CD4-positive, CD25-positive, alpha-beta regulatory T cell (primary cell): ENCODE measurements at regions not wholly inside any gene's neighbourhood (a gene's known extent, or its start where the extent isn't known, plus 50 kb on each side); places are given as distances from the start of the nearest gene placed in this dataset.

Experiments
- ATAC-seq, 2 donors: fragments of 150-1000 bp; cut with Tn5 transposase; one replicate each; pipeline ENCODE4 v1.10.0; 2021; ENCODE audit warnings: low read depth in 2 of 2, moderate number of reproducible peaks in 2 of 2, moderate library complexity in 1 of 2
- DNase-seq, 3 donors: peaks; one replicate each; pipeline versions ENCODE4 v3.0.0 to v3.0.0-alpha.2; 2012 to 2022; ENCODE audit warnings: mixed read lengths in 1 of 3
- H3K27ac ChIP-seq: one replicate; pipeline ENCODE4 v1.7.0; 2013; ENCODE audit warnings: mild to moderate bottlenecking, low read length; ENCODE audit not compliant: insufficient read depth, poor library complexity, severe bottlenecking
- H3K27me3 ChIP-seq: one replicate; pipeline ENCODE4 v1.7.0; 2013; ENCODE audit warnings: low read length; ENCODE audit not compliant: control insufficient read depth, insufficient read depth
- H3K36me3 ChIP-seq: one replicate; pipeline ENCODE4 v1.7.0; 2013; ENCODE audit warnings: mild to moderate bottlenecking, low read length, moderate library complexity; ENCODE audit not compliant: control insufficient read depth, insufficient read depth
- H3K4me1 ChIP-seq: 2 replicates; pipeline ENCODE4 v1.7.0; 2013; ENCODE audit warnings: mild to moderate bottlenecking, low read length; ENCODE audit not compliant: insufficient read depth, control insufficient read depth, poor library complexity, severe bottlenecking
- H3K4me3 ChIP-seq: one replicate; pipeline ENCODE4 v1.7.0; 2013; ENCODE audit warnings: low read depth, mild to moderate bottlenecking, low read length, moderate library complexity
- H3K9me3 ChIP-seq, 2 experiments: 1 replicate in 1 of 2; 2 replicates in 1 of 2; pipeline ENCODE4 v1.7.0; 2013; ENCODE audit warnings: low read length in 2 of 2, mild to moderate bottlenecking in 1 of 2, moderate library complexity in 1 of 2; ENCODE audit not compliant: control insufficient read depth in 2 of 2
- H3K27ac Mint-ChIP-seq, 3 donors: one replicate each; pipeline ENCODE4 v1.8.0; 2020 to 2022; ENCODE audit warnings: mild to moderate bottlenecking in 3 of 3, mixed read lengths in 3 of 3, moderate library complexity in 2 of 3
- H3K27me3 Mint-ChIP-seq: one replicate; pipeline ENCODE4 v1.8.0; 2022; ENCODE audit warnings: mild to moderate bottlenecking, mixed read lengths
- H3K36me3 Mint-ChIP-seq: one replicate; pipeline ENCODE4 v1.8.0; 2020; ENCODE audit warnings: mixed read lengths
- H3K4me1 Mint-ChIP-seq, 4 donors: one replicate each; pipeline ENCODE4 v1.8.0; 2020 to 2022; ENCODE audit warnings: mixed read lengths in 4 of 4, mild to moderate bottlenecking in 1 of 4
- H3K4me3 Mint-ChIP-seq, 4 donors: one replicate each; pipeline ENCODE4 v1.8.0; 2020 to 2022; ENCODE audit warnings: mild to moderate bottlenecking in 4 of 4, mixed read lengths in 4 of 4, moderate library complexity in 3 of 4
- H3K9me3 Mint-ChIP-seq, 7 donors: one replicate each; pipeline ENCODE4 v1.8.0; 2020 to 2022; ENCODE audit warnings: mixed read lengths in 7 of 7, mild to moderate bottlenecking in 3 of 7, moderate library complexity in 2 of 7

- DNase-seq (no peak), ATAC-seq (no peak)
- Histone ChIP-seq H3K9me3 (no peaks in the 10 kb centered on the region), H3K4me1 (no peaks in the 10 kb centered on the region), H3K27me3 (no peaks in the 10 kb centered on the region), H3K27ac (no peak overlapping the region), H3K36me3 (no peaks in the 10 kb centered on the region), H3K4me3 (no peak overlapping the region)
- H3K4me3 Mint-ChIP-seq, result no peak overlapping the region
- H3K4me1 Mint-ChIP-seq, result no peaks in the 10 kb centered on the region
- no peaks in the 10 kb centered on the region for H3K27me3 Mint-ChIP-seq
- H3K27ac Mint-ChIP-seq, result no peak overlapping the region
- H3K36me3 Mint-ChIP-seq, result no peaks in the 10 kb centered on the region
- H3K9me3 Mint-ChIP-seq, result peaks cover 0 to 3% (median 2%) of the 10 kb centered on the region in 7 donors
These were observed 70.3 kb upstream of the HDAC9 start for GRCh38 chr7:18425227-18425626.

GRCh38 chr7:18425838-18426445 lies 69.6 kb upstream of the HDAC9 start:
- Mint-ChIP-seq H3K36me3 (no peaks in the 10 kb centered on the region), H3K4me1 (no peaks in the 10 kb centered on the region), H3K4me3 (no peak overlapping the region), H3K27me3 (no peaks in the 10 kb centered on the region), H3K27ac (no peak overlapping the region), H3K9me3 (peaks cover 0 to 4% (median 2%) of the 10 kb centered on the region in 7 donors)
- no peak for DNase-seq
- Histone ChIP-seq H3K4me1 (no peaks in the 10 kb centered on the region), H3K4me3 (no peak overlapping the region), H3K36me3 (no peaks in the 10 kb centered on the region), H3K9me3 (no peaks in the 10 kb centered on the region), H3K27ac (no peak overlapping the region), H3K27me3 (no peaks in the 10 kb centered on the region)
- no peak for ATAC-seq

- DNase-seq (no peak), ATAC-seq (no peak)
- Histone ChIP-seq H3K9me3 (no peaks in the 10 kb centered on the region), H3K27me3 (no peaks in the 10 kb centered on the region), H3K4me1 (no peaks in the 10 kb centered on the region), H3K4me3 (no peak overlapping the region), H3K27ac (no peak overlapping the region), H3K36me3 (no peaks in the 10 kb centered on the region)
- H3K9me3 Mint-ChIP-seq, result peaks cover 0 to 5% (median 2%) of the 10 kb centered on the region in 7 donors
- H3K4me3 Mint-ChIP-seq, result no peak overlapping the region
- H3K27ac Mint-ChIP-seq, result no peak overlapping the region
- H3K4me1 Mint-ChIP-seq, result no peaks in the 10 kb centered on the region
- no peaks in the 10 kb centered on the region for H3K27me3 Mint-ChIP-seq
- H3K36me3 Mint-ChIP-seq, result no peaks in the 10 kb centered on the region
These were observed 68.9 kb upstream of the HDAC9 start for GRCh38 chr7:18426564-18427226.

- H3K4me3 ChIP-seq, result no peak overlapping the region
- no peaks in the 10 kb centered on the region for H3K27me3 Mint-ChIP-seq
- no peaks in the 10 kb centered on the region for H3K9me3 ChIP-seq
- no peaks in the 10 kb centered on the region for H3K27me3 ChIP-seq
- ATAC-seq (no peak), DNase-seq (no peak)
- H3K27ac ChIP-seq, result no peak overlapping the region
- H3K36me3 Mint-ChIP-seq, result no peaks in the 10 kb centered on the region
- no peak overlapping the region for H3K27ac Mint-ChIP-seq
- H3K4me1 ChIP-seq, result no peaks in the 10 kb centered on the region
- H3K4me3 Mint-ChIP-seq, result peak overlapping the region in 1 of 4 donors; percentile 62
- no peaks in the 10 kb centered on the region for H3K4me1 Mint-ChIP-seq
- peaks cover 0 to 8% (median 2%) of the 10 kb centered on the region in 7 donors for H3K9me3 Mint-ChIP-seq
- H3K36me3 ChIP-seq, result no peaks in the 10 kb centered on the region
These were observed 66.0 kb upstream of the HDAC9 start for GRCh38 chr7:18429547-18429946.

- Mint-ChIP-seq H3K27me3 (no peaks in the 10 kb centered on the region), H3K27ac (no peak overlapping the region), H3K9me3 (peaks cover 0 to 8% (median 2%) of the 10 kb centered on the region in 7 donors), H3K4me3 (no peak overlapping the region), H3K36me3 (no peaks in the 10 kb centered on the region), H3K4me1 (no peaks in the 10 kb centered on the region)
- H3K36me3 ChIP-seq, result no peaks in the 10 kb centered on the region
- no peaks in the 10 kb centered on the region for H3K9me3 ChIP-seq
- no peaks in the 10 kb centered on the region for H3K4me1 ChIP-seq
- no peaks in the 10 kb centered on the region for H3K27me3 ChIP-seq
- DNase-seq (no peak), ATAC-seq (no peak)
- H3K4me3 ChIP-seq, result no peak overlapping the region
- H3K27ac ChIP-seq, result no peak overlapping the region
These were observed 64.7 kb upstream of the HDAC9 start for GRCh38 chr7:18430810-18431209.

GRCh38 chr7:18434171-18434570 lies 61.4 kb upstream of the HDAC9 start:
- DNase-seq, result no peak
- Histone ChIP-seq H3K4me1 (no peaks in the 10 kb centered on the region), H3K27ac (no peak overlapping the region), H3K27me3 (no peaks in the 10 kb centered on the region), H3K9me3 (no peaks in the 10 kb centered on the region), H3K36me3 (no peaks in the 10 kb centered on the region), H3K4me3 (no peak overlapping the region)
- Mint-ChIP-seq H3K27me3 (no peaks in the 10 kb centered on the region), H3K4me3 (no peak overlapping the region), H3K27ac (no peak overlapping the region), H3K9me3 (peaks cover 0 to 6% (median 0%) of the 10 kb centered on the region in 7 donors), H3K36me3 (no peaks in the 10 kb centered on the region), H3K4me1 (no peaks in the 10 kb centered on the region)
- ATAC-seq, result no peak

GRCh38 chr7:18437101-18437500 lies 58.4 kb upstream of the HDAC9 start:
- Mint-ChIP-seq H3K27me3 (no peaks in the 10 kb centered on the region), H3K4me3 (no peak overlapping the region), H3K4me1 (no peaks in the 10 kb centered on the region), H3K9me3 (peaks cover 0 to 2% (median 0%) of the 10 kb centered on the region in 7 donors), H3K27ac (no peak overlapping the region), H3K36me3 (no peaks in the 10 kb centered on the region)
- no peak overlapping the region for H3K27ac ChIP-seq
- H3K27me3 ChIP-seq, result no peaks in the 10 kb centered on the region
- no peaks in the 10 kb centered on the region for H3K36me3 ChIP-seq
- no peaks in the 10 kb centered on the region for H3K9me3 ChIP-seq
- H3K4me1 ChIP-seq, result no peaks in the 10 kb centered on the region
- DNase-seq (no peak), ATAC-seq (no peak)
- no peak overlapping the region for H3K4me3 ChIP-seq

GRCh38 chr7:18440934-18441333 lies 54.6 kb upstream of the HDAC9 start:
- no peaks in the 10 kb centered on the region for H3K4me1 Mint-ChIP-seq
- H3K4me1 ChIP-seq, result no peaks in the 10 kb centered on the region
- no peak overlapping the region for H3K27ac ChIP-seq
- no peak for DNase-seq
- H3K4me3 Mint-ChIP-seq, result no peak overlapping the region
- no peaks in the 10 kb centered on the region for H3K9me3 ChIP-seq
- H3K27me3 Mint-ChIP-seq, result no peaks in the 10 kb centered on the region
- ATAC-seq, result no peak
- peaks cover 0 to 3% (median 0%) of the 10 kb centered on the region in 7 donors for H3K9me3 Mint-ChIP-seq
- H3K27me3 ChIP-seq, result no peaks in the 10 kb centered on the region
- no peaks in the 10 kb centered on the region for H3K36me3 ChIP-seq
- no peak overlapping the region for H3K4me3 ChIP-seq
- no peak overlapping the region for H3K27ac Mint-ChIP-seq
- H3K36me3 Mint-ChIP-seq, result no peaks in the 10 kb centered on the region
